SU-DHL-6 (cell line): ENCODE measurements at regions not wholly inside any gene's neighbourhood (a gene's known extent, or its start where the extent isn't known, plus 50 kb on each side); places are given as distances from the start of the nearest gene placed in this dataset.

Experiments
- CTCF ChIP-seq: fragments of 200-600 bp; sonication (generic); IDR thresholded peaks from one replicate; pipeline ENCODE4 v1.5.1; 2017; ENCODE audit warnings: antibody characterized with exemption, mild to moderate bottlenecking, low read length, moderate library complexity; ENCODE audit not compliant: insufficient read depth, poor library complexity, severe bottlenecking
- EZH2phosphoT487 ChIP-seq: fragments of 200-600 bp; sonication (generic), shearing (Covaris generic); conservative IDR thresholded peaks from 2 replicates; pipeline ENCODE4 v1.6.1; 2018; ENCODE audit warnings: mild to moderate bottlenecking, antibody characterized with exemption, low read length, moderate library complexity, mixed read lengths

GRCh38 chr16:49189286-49189685 lies 92.4 kb downstream of the CBLN1 start:
- TF ChIP-seq CTCF, result no peak
- TF ChIP-seq EZH2phosphoT487, result no peak
